Activated CD8-positive, alpha-beta T cell treated with anti-CD3 and anti-CD28 coated beads for 36 hours (primary cell): ENCODE measurements at regions not wholly inside any gene's neighbourhood (a gene's known extent, or its start where the extent isn't known, plus 50 kb on each side); places are given as distances from the start of the nearest gene placed in this dataset.

Source experiments
- ATAC-seq: fragments of 200-7000 bp; cut with Tn5 transposase; one replicate; pipeline ENCODE4 v1.10.0; 2021; ENCODE audit warnings: mild to moderate bottlenecking, moderate library complexity
- CTCF ChIA-PET: fragments of 350-600 bp; sonication (Branson Sonifier 250); formaldehyde crosslinking; loops from one replicate; lab custom pipeline; 2021; ENCODE audit warnings: antibody characterized with exemption; lab: Charles Lee
- POLR2A ChIA-PET: fragments of 350-600 bp; sonication (Branson Sonifier 250); formaldehyde crosslinking; loops from one replicate; lab custom pipeline; 2021; ENCODE audit warnings: antibody characterized with exemption; lab: Charles Lee
- DNase-seq: peaks from one replicate; pipeline ENCODE4 v3.0.0-alpha.2; 2020
- H3K27ac Mint-ChIP-seq: one replicate; pipeline ENCODE4 v1.8.0; 2021; ENCODE audit warnings: mild to moderate bottlenecking, mixed read lengths
- H3K27me3 Mint-ChIP-seq: one replicate; pipeline ENCODE4 v1.8.0; 2021; ENCODE audit warnings: mixed read lengths
- H3K36me3 Mint-ChIP-seq: one replicate; pipeline ENCODE4 v1.8.0; 2021; ENCODE audit warnings: low read depth, mixed read lengths
- H3K4me1 Mint-ChIP-seq: one replicate; pipeline ENCODE4 v1.8.0; 2021; ENCODE audit warnings: low read depth, mixed read lengths
- H3K4me3 Mint-ChIP-seq: one replicate; pipeline ENCODE4 v1.8.0; 2021; ENCODE audit warnings: mild to moderate bottlenecking, moderate library complexity, mixed read lengths
- H3K9me3 Mint-ChIP-seq: one replicate; pipeline ENCODE4 v1.8.0; 2021; ENCODE audit warnings: mixed read lengths
- CTCF ChIP-seq: fragments of 200-600 bp; IDR thresholded peaks from one replicate; pipeline ENCODE4 v1.8.0; 2022; ENCODE audit warnings: antibody characterized with exemption, mild to moderate bottlenecking
- intact Hi-C: fragments of 100-400 bp; cut with micrococcal nuclease; formaldehyde crosslinking; loops from one replicate; pipeline ENCODE4 v1.10.0; 2022

GRCh38 chr7:340979-341694 lies 51.2 kb downstream of the FOXL3 start:
- no peak for ATAC-seq
- no peak overlapping the region for H3K4me3 Mint-ChIP-seq

GRCh38 chr7:341841-342638 lies 52.1 kb downstream of the FOXL3 start:
- no peak overlapping the region for H3K4me3 Mint-ChIP-seq
- TF ChIP-seq CTCF: no peak
- intact Hi-C loops: no loop called here
- H3K4me1 Mint-ChIP-seq: peaks cover 11% of the 10 kb centered on the region
- H3K27ac Mint-ChIP-seq: no peak overlapping the region
- no peak for ATAC-seq
- H3K9me3 Mint-ChIP-seq: peaks cover 7% of the 10 kb centered on the region
- ChIA-PET CTCF (interaction anchor here (1.1 kb wide), 1 partner anchor 20 kb away, joined by 4 read pairs; no protein-coding TSS in a partner anchor), POLR2A (interaction anchor here (0.7 kb wide), 2 partner anchors 119 to 432 kb away, joined by 3 read pairs; no protein-coding TSS in a partner anchor)
- H3K36me3 Mint-ChIP-seq: peaks cover 2% of the 10 kb centered on the region
- no peaks in the 10 kb centered on the region for H3K27me3 Mint-ChIP-seq
- no peak for DNase-seq

More at GRCh38 chr7:340979-341694, 51.2 kb downstream of the FOXL3 start:
- Mint-ChIP-seq H3K27ac (no peak overlapping the region), H3K9me3 (peaks cover 3% of the 10 kb centered on the region), H3K36me3 (peaks cover 2% of the 10 kb centered on the region), H3K27me3 (no peaks in the 10 kb centered on the region), H3K4me1 (peaks cover 13% of the 10 kb centered on the region)
- no peak for TF ChIP-seq CTCF
- intact Hi-C loops: no loop called here
- DNase-seq: no peak
- ChIA-PET POLR2A (interaction anchor here (0.6 kb wide), 1 partner anchor 426 kb away, joined by 3 read pairs; no protein-coding TSS in a partner anchor), CTCF (no interaction called here)

- DNase-seq: no peak
- Mint-ChIP-seq H3K9me3 (peaks cover 12% of the 10 kb centered on the region), H3K27me3 (no peaks in the 10 kb centered on the region), H3K27ac (no peak overlapping the region), H3K4me1 (peaks cover 8% of the 10 kb centered on the region), H3K36me3 (peaks cover 8% of the 10 kb centered on the region), H3K4me3 (no peak overlapping the region)
- no peak for TF ChIP-seq CTCF
- ChIA-PET POLR2A (interaction anchor here (0.7 kb wide), 1 partner anchor 431 kb away, joined by 3 read pairs; no protein-coding TSS in a partner anchor), CTCF (interaction anchor here (1.1 kb wide), 1 partner anchor 21 kb away, joined by 4 read pairs; no protein-coding TSS in a partner anchor)
- intact Hi-C loops: no loop called here
- no peak for ATAC-seq
Observed at GRCh38 chr7:342681-343216, 52.8 kb downstream of the FOXL3 start.

- CTCF ChIA-PET: no interaction called here
- Mint-ChIP-seq H3K9me3 (peaks cover 12% of the 10 kb centered on the region), H3K4me3 (no peak overlapping the region), H3K27me3 (no peaks in the 10 kb centered on the region), H3K27ac (no peak overlapping the region), H3K36me3 (peaks cover 8% of the 10 kb centered on the region), H3K4me1 (peaks cover 8% of the 10 kb centered on the region)
- intact Hi-C loops: no loop called here
- POLR2A ChIA-PET: no interaction called here
- ATAC-seq (no peak), DNase-seq (no peak)
- TF ChIP-seq CTCF: no peak
Observed at GRCh38 chr7:343227-343822, 53.4 kb downstream of the FOXL3 start.
